22Rv1 (cell line): ENCODE measurements at regions not wholly inside any gene's neighbourhood (a gene's known extent, or its start where the extent isn't known, plus 50 kb on each side); places are given as distances from the start of the nearest gene placed in this dataset.

Source experiments
- ZFX ChIP-seq: fragments of 450-650 bp; IDR thresholded peaks from 2 replicates; pipeline ENCODE4 v1.6.1; 2017; ENCODE audit warnings: antibody characterized with exemption, borderline replicate concordance
- TF ChIP-seq, protein P1 (sequence below): fragments of 450-650 bp; IDR thresholded peaks from 2 replicates; pipeline ENCODE4 v1.5.1; 2017; ENCODE audit warnings: mild to moderate bottlenecking

DNA sequence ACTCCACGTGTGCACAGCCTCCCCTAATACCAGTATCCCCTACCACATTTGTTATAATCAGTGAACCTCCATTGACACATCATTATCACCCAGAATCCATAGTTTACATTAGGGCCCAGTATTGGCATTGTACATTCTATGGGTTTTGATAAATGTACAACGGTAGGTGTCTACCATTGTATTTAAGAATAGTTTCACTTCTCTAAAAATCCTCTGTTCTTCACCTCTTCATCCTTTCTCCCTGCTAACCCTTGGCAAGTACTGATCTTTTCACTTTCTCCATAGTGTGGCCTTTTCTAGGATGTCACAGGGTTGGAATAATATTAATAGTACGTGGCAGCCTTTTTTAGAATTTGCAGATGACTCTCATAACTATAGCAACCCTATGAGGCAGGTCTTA is 353.8 kb downstream of the DDX10 start:
- TF ChIP-seq, protein P1, sequence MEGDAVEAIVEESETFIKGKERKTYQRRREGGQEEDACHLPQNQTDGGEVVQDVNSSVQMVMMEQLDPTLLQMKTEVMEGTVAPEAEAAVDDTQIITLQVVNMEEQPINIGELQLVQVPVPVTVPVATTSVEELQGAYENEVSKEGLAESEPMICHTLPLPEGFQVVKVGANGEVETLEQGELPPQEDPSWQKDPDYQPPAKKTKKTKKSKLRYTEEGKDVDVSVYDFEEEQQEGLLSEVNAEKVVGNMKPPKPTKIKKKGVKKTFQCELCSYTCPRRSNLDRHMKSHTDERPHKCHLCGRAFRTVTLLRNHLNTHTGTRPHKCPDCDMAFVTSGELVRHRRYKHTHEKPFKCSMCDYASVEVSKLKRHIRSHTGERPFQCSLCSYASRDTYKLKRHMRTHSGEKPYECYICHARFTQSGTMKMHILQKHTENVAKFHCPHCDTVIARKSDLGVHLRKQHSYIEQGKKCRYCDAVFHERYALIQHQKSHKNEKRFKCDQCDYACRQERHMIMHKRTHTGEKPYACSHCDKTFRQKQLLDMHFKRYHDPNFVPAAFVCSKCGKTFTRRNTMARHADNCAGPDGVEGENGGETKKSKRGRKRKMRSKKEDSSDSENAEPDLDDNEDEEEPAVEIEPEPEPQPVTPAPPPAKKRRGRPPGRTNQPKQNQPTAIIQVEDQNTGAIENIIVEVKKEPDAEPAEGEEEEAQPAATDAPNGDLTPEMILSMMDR, result no peak
- no peak for TF ChIP-seq ZFX
